ENCODE measurements at regions not wholly inside any gene's neighbourhood (a gene's known extent, or its start where the extent isn't known, plus 50 kb on each side); places are given as distances from the start of the nearest gene placed in this dataset.

DNA sequence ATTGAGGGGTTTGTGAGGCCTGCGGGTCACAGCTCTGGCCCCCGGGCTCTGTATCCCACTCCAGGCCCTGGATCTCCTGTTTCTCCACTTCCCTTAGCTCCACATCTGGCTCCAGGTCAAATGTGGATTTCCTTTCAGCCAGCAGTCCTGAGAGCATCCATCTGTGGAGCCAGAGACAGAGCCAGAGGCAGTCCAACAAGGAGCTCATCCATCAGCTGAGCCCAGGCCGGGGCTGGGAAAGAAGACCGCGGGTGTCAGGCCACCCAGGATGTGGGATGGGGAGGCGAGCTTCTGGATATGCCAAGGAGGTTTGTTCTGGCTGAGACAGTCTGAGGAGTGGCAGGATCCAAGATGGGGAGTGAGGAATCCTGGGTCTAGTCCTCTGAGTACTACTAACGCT, 91.7 kb downstream of the EFNB1 start:
- H3K4me3 ChIP-seq (ENCODE audit: low read depth, low read length), result no peak overlapping the region
- no peak for DNase-seq (ENCODE audit: low read depth, low spot score)
- in situ Hi-C loops (cut with HindIII; ENCODE audit: low sequenced_read_pairs), result no loop called here
- no peak for TF ChIP-seq CTCF (IDR thresholded peaks at IDR 0.05; ENCODE audit: low read depth, low read length)

- no peak overlapping the region for H3K4me3 ChIP-seq (ENCODE audit: low read depth, low read length)
- no peak for TF ChIP-seq CTCF (IDR thresholded peaks at IDR 0.05; ENCODE audit: low read depth, low read length)
- in situ Hi-C loops (cut with HindIII; ENCODE audit: low sequenced_read_pairs), result no loop called here
- no peak for DNase-seq (ENCODE audit: low read depth, low spot score)
Measured at GRCh38 chrX:68919707-68920106, 90.9 kb downstream of the EFNB1 start.

DNA sequence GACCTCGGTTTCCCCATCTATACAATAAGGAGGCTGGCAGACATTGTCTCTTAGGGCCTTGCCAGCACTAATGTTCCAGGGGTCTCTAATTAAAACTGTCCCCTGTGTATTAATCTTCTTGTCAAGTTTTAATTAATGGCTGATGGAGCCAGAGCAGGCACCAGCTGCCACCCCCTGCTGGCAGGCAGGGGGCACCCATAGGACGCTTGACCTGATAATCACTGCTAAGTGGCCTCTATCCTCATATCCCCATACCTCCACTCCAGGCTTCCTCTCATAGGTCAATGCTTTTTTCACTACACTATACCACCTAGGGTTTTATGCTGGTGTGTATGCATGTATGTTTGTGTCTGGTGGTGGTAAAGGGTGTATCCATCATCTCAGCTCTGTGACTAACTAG, 89.4 kb downstream of the EFNB1 start:
- in situ Hi-C loops (cut with HindIII; ENCODE audit: low sequenced_read_pairs), result no loop called here
- no peak overlapping the region for H3K4me3 ChIP-seq (ENCODE audit: low read depth, low read length)
- TF ChIP-seq CTCF (IDR thresholded peaks at IDR 0.05; ENCODE audit: low read depth, low read length), result no peak
- DNase-seq (ENCODE audit: low read depth, low spot score), result no peak

DNA sequence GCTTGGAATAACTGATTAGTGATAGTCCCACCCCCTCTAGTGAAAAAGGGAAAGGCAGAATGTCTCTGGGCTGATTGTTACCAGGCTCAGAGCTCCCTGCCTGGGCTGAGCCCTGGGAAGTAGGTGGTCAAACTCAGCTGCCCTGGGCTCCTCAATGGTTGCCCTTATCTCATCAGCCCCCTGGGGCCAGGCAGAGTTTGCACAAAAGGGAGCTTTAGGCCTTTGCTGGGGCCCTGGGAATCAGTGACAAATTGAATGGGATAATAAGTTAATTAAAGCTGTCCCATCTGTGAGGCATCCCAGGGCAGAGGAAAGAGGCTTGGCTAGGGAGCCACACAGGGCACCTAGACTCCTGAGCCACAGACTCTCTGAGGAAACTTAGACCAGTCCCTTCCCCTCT, 89.0 kb downstream of the EFNB1 start:
- DNase-seq (ENCODE audit: low read depth, low spot score), result no peak
- no peak for TF ChIP-seq CTCF (IDR thresholded peaks at IDR 0.05; ENCODE audit: low read depth, low read length)
- no peak overlapping the region for H3K4me3 ChIP-seq (ENCODE audit: low read depth, low read length)
- in situ Hi-C loops (cut with HindIII; ENCODE audit: low sequenced_read_pairs), result no loop called here

DNA sequence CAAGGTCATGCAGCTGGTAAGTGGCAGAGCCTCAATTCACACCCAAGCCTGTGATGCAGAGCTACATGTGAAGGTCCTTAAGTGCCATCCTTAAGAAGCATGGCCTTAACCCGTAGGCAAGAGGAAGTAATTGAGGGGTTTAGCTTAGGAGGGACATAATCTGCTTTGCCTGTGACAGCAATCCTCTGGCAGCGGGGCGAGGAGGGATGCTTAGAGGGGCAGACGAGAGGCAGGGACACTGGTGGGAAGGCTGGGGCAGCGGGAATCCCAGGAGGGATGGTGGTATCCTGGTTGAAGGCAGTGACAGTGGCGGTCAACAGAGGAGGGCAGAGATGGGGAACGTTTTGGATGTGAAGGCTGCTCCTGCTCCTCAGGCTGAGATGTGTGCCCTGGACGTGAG, 88.1 kb downstream of the EFNB1 start:
- TF ChIP-seq CTCF (IDR thresholded peaks at IDR 0.05; ENCODE audit: low read depth, low read length), result no peak
- no peak for DNase-seq (ENCODE audit: low read depth, low spot score)
- in situ Hi-C loops (cut with HindIII; ENCODE audit: low sequenced_read_pairs), result no loop called here
- no peak overlapping the region for H3K4me3 ChIP-seq (ENCODE audit: low read depth, low read length)

GRCh38 chrX:68915778-68916177, 87.0 kb downstream of the EFNB1 start:
- in situ Hi-C loops (cut with HindIII; ENCODE audit: low sequenced_read_pairs), result no loop called here
- no peak for TF ChIP-seq CTCF (IDR thresholded peaks at IDR 0.05; ENCODE audit: low read depth, low read length)
- no peak for DNase-seq (ENCODE audit: low read depth, low spot score)
- H3K4me3 ChIP-seq (ENCODE audit: low read depth, low read length), result no peak overlapping the region

DNA sequence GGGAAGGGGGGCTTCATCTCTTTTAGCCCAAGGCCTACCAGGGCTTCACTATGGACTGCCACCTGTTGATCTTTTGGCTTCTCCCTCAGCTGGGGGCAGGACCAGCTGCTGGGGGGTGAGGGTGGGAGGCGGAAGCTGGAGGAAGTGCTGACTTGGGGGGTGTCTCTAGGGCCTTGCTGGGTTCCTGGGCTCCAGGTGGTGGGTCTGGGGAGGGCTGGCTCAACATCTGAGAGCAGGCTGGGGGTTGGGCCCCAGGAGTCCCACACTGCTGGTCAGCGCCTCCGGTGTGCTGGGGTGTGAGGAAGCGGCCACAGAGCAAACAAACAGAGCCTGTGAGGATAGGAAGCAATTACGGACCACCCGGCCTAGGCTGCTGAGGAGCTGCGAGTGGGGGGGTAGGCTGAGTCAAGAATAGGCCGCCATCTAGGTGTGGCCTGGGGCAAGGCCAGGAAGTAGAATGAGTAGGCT, 85.7 kb downstream of the EFNB1 start:
- DNase-seq (ENCODE audit: low read depth, low spot score), result no peak
- H3K4me3 ChIP-seq (ENCODE audit: low read depth, low read length), result no peak overlapping the region
- in situ Hi-C loops (cut with HindIII; ENCODE audit: low sequenced_read_pairs), result no loop called here
- no peak for TF ChIP-seq CTCF (IDR thresholded peaks at IDR 0.05; ENCODE audit: low read depth, low read length)

Data from astrocyte of the spinal cord (primary cell).